ENCODE measurements at regions not wholly inside any gene's neighbourhood (a gene's known extent, or its start where the extent isn't known, plus 50 kb on each side); places are given as distances from the start of the nearest gene placed in this dataset.
"Not testable (repeated sequence)": the region's sequence is repeated elsewhere in the genome, so short reads cannot be mapped to it uniquely, and the experiment has no call there.

GRCh38 chrX:46218373-46218772 lies 326.8 kb downstream of the ZNF674 start:
- DNase-seq, result no peak

GRCh38 chrX:46216406-46216805 lies 328.8 kb downstream of the ZNF674 start:
- no peak for DNase-seq

- no peak for DNase-seq
Measured at GRCh38 chrX:46211079-46211478, 334.1 kb downstream of the ZNF674 start.

GRCh38 chrX:46209768-46210167 lies 335.5 kb downstream of the ZNF674 start:
- no peak for DNase-seq

- no peak for DNase-seq
Measured at GRCh38 chrX:46209037-46209436, 336.2 kb downstream of the ZNF674 start.

GRCh38 chrX:46208225-46208854 lies 336.9 kb downstream of the ZNF674 start:
- no peak for DNase-seq

GRCh38 chrX:46204721-46205422 lies 340.3 kb downstream of the ZNF674 start:
- no peak for DNase-seq

- no peak for DNase-seq
Measured at GRCh38 chrX:46202733-46203514, 342.3 kb downstream of the ZNF674 start.

- DNase-seq, result no peak
Measured at GRCh38 chrX:46200413-46200812, 344.8 kb downstream of the ZNF674 start.

- DNase-seq, result no peak
Measured at GRCh38 chrX:46198858-46199257, 346.4 kb downstream of the ZNF674 start.

GRCh38 chrX:46186811-46187106 lies 358.5 kb downstream of the ZNF674 start:
- DNase-seq, result not testable (repeated sequence)

- DNase-seq, result no peak
Measured at GRCh38 chrX:46185923-46186810, 359.1 kb downstream of the ZNF674 start.

GRCh38 chrX:46184749-46185148 lies 360.5 kb downstream of the ZNF674 start:
- no peak for DNase-seq

GRCh38 chrX:46180258-46180687 lies 364.9 kb downstream of the ZNF674 start:
- DNase-seq, result peak; percentile 31

- DNase-seq, result no peak
Measured at GRCh38 chrX:46179748-46180147, 365.5 kb downstream of the ZNF674 start.

- no peak for DNase-seq
Measured at GRCh38 chrX:46178763-46179162, 366.5 kb downstream of the ZNF674 start.

- no peak for DNase-seq
Measured at GRCh38 chrX:46173159-46173558, 372.1 kb downstream of the ZNF674 start.

GRCh38 chrX:46171457-46171856 lies 373.8 kb downstream of the ZNF674 start:
- not testable (repeated sequence) for DNase-seq

GRCh38 chrX:46169808-46170207 lies 375.4 kb downstream of the ZNF674 start:
- DNase-seq, result no peak

GRCh38 chrX:46168254-46168653 lies 377.0 kb downstream of the ZNF674 start:
- no peak for DNase-seq

- DNase-seq, result no peak
Measured at GRCh38 chrX:46165866-46166265, 379.4 kb downstream of the ZNF674 start.

GRCh38 chrX:46165411-46165810 lies 379.8 kb downstream of the ZNF674 start:
- DNase-seq, result no peak

GRCh38 chrX:46152756-46153155 lies 392.5 kb downstream of the ZNF674 start:
- DNase-seq, result no peak
